ENCODE measurements at regions not wholly inside any gene's neighbourhood (a gene's known extent, or its start where the extent isn't known, plus 50 kb on each side); places are given as distances from the start of the nearest gene placed in this dataset.
A peak's percentile ranks its signal among the peaks of the same experiment; 100 is the strongest.
"Not testable (repeated sequence)": the region's sequence is repeated elsewhere in the genome, so short reads cannot be mapped to it uniquely, and the experiment has no call there.

GRCh38 chr20:61090541-61090940, 161.5 kb upstream of the CDH4 start:
- Histone ChIP-seq H3K4me3 (ENCODE audit: insufficient read depth, low read depth, low read length) (no peak overlapping the region), H3K36me3 (replicated peaks; ENCODE audit: control insufficient read depth, insufficient read depth, low read length) (no peaks in the 10 kb centered on the region), H3K27me3 (ENCODE audit: control insufficient read depth, insufficient read depth, low read length) (peaks cover 8% of the 10 kb centered on the region)
- DNase-seq: no peak

GRCh38 chr20:61092251-61092650, 159.8 kb upstream of the CDH4 start:
- H3K27me3 ChIP-seq (ENCODE audit: control insufficient read depth, insufficient read depth, low read length): peaks cover 9% of the 10 kb centered on the region
- DNase-seq: no peak
- H3K4me3 ChIP-seq (ENCODE audit: insufficient read depth, low read depth, low read length): no peak overlapping the region
- H3K36me3 ChIP-seq (replicated peaks; ENCODE audit: control insufficient read depth, insufficient read depth, low read length): no peaks in the 10 kb centered on the region

- peaks cover 8% of the 10 kb centered on the region; the same call in 1 of the 2 replicates for H3K27me3 ChIP-seq (ENCODE audit: control insufficient read depth, insufficient read depth, low read length)
- no peaks in the 10 kb centered on the region for H3K36me3 ChIP-seq (replicated peaks; ENCODE audit: control insufficient read depth, insufficient read depth, low read length)
- H3K4me3 ChIP-seq (ENCODE audit: insufficient read depth, low read depth, low read length): no peak overlapping the region
- DNase-seq: no peak
Measured at GRCh38 chr20:61094581-61094980, 157.5 kb upstream of the CDH4 start.

- no peaks in the 10 kb centered on the region for H3K36me3 ChIP-seq (replicated peaks; ENCODE audit: control insufficient read depth, insufficient read depth, low read length)
- DNase-seq: no peak
- H3K27me3 ChIP-seq (ENCODE audit: control insufficient read depth, insufficient read depth, low read length): peaks cover 10% of the 10 kb centered on the region; the same call in 1 of the 2 replicates
- no peak overlapping the region for H3K4me3 ChIP-seq (ENCODE audit: insufficient read depth, low read depth, low read length)
Measured at GRCh38 chr20:61096463-61096862, 155.6 kb upstream of the CDH4 start.

- no peak for DNase-seq
- H3K4me3 ChIP-seq (ENCODE audit: insufficient read depth, low read depth, low read length): no peak overlapping the region
- no peaks in the 10 kb centered on the region for H3K36me3 ChIP-seq (replicated peaks; ENCODE audit: control insufficient read depth, insufficient read depth, low read length)
- peaks cover 7% of the 10 kb centered on the region; the same call in 1 of the 2 replicates for H3K27me3 ChIP-seq (ENCODE audit: control insufficient read depth, insufficient read depth, low read length)
Measured at GRCh38 chr20:61099806-61100205, 152.3 kb upstream of the CDH4 start.

- Histone ChIP-seq H3K36me3 (replicated peaks; ENCODE audit: control insufficient read depth, insufficient read depth, low read length) (no peaks in the 10 kb centered on the region), H3K4me3 (ENCODE audit: insufficient read depth, low read depth, low read length) (no peak overlapping the region), H3K27me3 (ENCODE audit: control insufficient read depth, insufficient read depth, low read length) (peaks cover 9% of the 10 kb centered on the region; the same call in 1 of the 2 replicates)
- DNase-seq: no peak
Measured at GRCh38 chr20:61100489-61100888, 151.6 kb upstream of the CDH4 start.

- H3K4me3 ChIP-seq (ENCODE audit: insufficient read depth, low read depth, low read length): not testable (repeated sequence)
Measured at GRCh38 chr20:61101321-61101720, 150.7 kb upstream of the CDH4 start.

GRCh38 chr20:61104232-61104631, 147.8 kb upstream of the CDH4 start:
- H3K36me3 ChIP-seq (replicated peaks; ENCODE audit: control insufficient read depth, insufficient read depth, low read length): no peaks in the 10 kb centered on the region
- no peak overlapping the region for H3K4me3 ChIP-seq (ENCODE audit: insufficient read depth, low read depth, low read length)
- no peak for DNase-seq
- peaks cover 6% of the 10 kb centered on the region; the same call in 1 of the 2 replicates for H3K27me3 ChIP-seq (ENCODE audit: control insufficient read depth, insufficient read depth, low read length)

More at GRCh38 chr20:61101321-61101720, 150.7 kb upstream of the CDH4 start:
- DNase-seq; H3K27me3 ChIP-seq (ENCODE audit: control insufficient read depth, insufficient read depth, low read length); H3K36me3 ChIP-seq (replicated peaks; ENCODE audit: control insufficient read depth, insufficient read depth, low read length): not testable (repeated sequence)

- Histone ChIP-seq H3K36me3 (replicated peaks; ENCODE audit: control insufficient read depth, insufficient read depth, low read length) (no peaks in the 10 kb centered on the region), H3K4me3 (ENCODE audit: insufficient read depth, low read depth, low read length) (no peak overlapping the region), H3K27me3 (ENCODE audit: control insufficient read depth, insufficient read depth, low read length) (peaks cover 7% of the 10 kb centered on the region; the same call in 1 of the 2 replicates)
- DNase-seq: no peak
Measured at GRCh38 chr20:61105395-61105794, 146.7 kb upstream of the CDH4 start.

- Histone ChIP-seq H3K4me3 (ENCODE audit: insufficient read depth, low read depth, low read length) (no peak overlapping the region), H3K36me3 (replicated peaks; ENCODE audit: control insufficient read depth, insufficient read depth, low read length) (no peaks in the 10 kb centered on the region), H3K27me3 (ENCODE audit: control insufficient read depth, insufficient read depth, low read length) (peaks cover 8% of the 10 kb centered on the region)
- DNase-seq: no peak
Measured at GRCh38 chr20:61106438-61106837, 145.6 kb upstream of the CDH4 start.

GRCh38 chr20:61109221-61109805, 142.7 kb upstream of the CDH4 start:
- DNase-seq: no peak
- H3K4me3 ChIP-seq (ENCODE audit: insufficient read depth, low read depth, low read length): no peak overlapping the region
- no peaks in the 10 kb centered on the region for H3K36me3 ChIP-seq (replicated peaks; ENCODE audit: control insufficient read depth, insufficient read depth, low read length)
- peaks cover 10% of the 10 kb centered on the region for H3K27me3 ChIP-seq (ENCODE audit: control insufficient read depth, insufficient read depth, low read length)

- Histone ChIP-seq H3K27me3 (ENCODE audit: control insufficient read depth, insufficient read depth, low read length) (peaks cover 7% of the 10 kb centered on the region), H3K4me3 (ENCODE audit: insufficient read depth, low read depth, low read length) (no peak overlapping the region), H3K36me3 (replicated peaks; ENCODE audit: control insufficient read depth, insufficient read depth, low read length) (no peaks in the 10 kb centered on the region)
- DNase-seq: no peak
Measured at GRCh38 chr20:61112515-61112914, 139.5 kb upstream of the CDH4 start.

- no peak for DNase-seq
- Histone ChIP-seq H3K27me3 (ENCODE audit: control insufficient read depth, insufficient read depth, low read length) (peaks cover 7% of the 10 kb centered on the region), H3K4me3 (ENCODE audit: insufficient read depth, low read depth, low read length) (no peak overlapping the region), H3K36me3 (replicated peaks; ENCODE audit: control insufficient read depth, insufficient read depth, low read length) (no peaks in the 10 kb centered on the region)
Measured at GRCh38 chr20:61113731-61114130, 138.3 kb upstream of the CDH4 start.

- H3K36me3 ChIP-seq (replicated peaks; ENCODE audit: control insufficient read depth, insufficient read depth, low read length): no peaks in the 10 kb centered on the region
- H3K27me3 ChIP-seq (ENCODE audit: control insufficient read depth, insufficient read depth, low read length): peaks cover 7% of the 10 kb centered on the region
- H3K4me3 ChIP-seq (ENCODE audit: insufficient read depth, low read depth, low read length): no peak overlapping the region
- no peak for DNase-seq
Measured at GRCh38 chr20:61114493-61115175, 137.4 kb upstream of the CDH4 start.

- Histone ChIP-seq H3K36me3 (replicated peaks; ENCODE audit: control insufficient read depth, insufficient read depth, low read length) (no peaks in the 10 kb centered on the region), H3K4me3 (ENCODE audit: insufficient read depth, low read depth, low read length) (no peak overlapping the region), H3K27me3 (ENCODE audit: control insufficient read depth, insufficient read depth, low read length) (peaks cover 5% of the 10 kb centered on the region)
- DNase-seq: peak; percentile 60
Measured at GRCh38 chr20:61115364-61116065, 136.5 kb upstream of the CDH4 start.

All from H7 (cell line).